ENCODE measurements at regions not wholly inside any gene's neighbourhood (a gene's known extent, or its start where the extent isn't known, plus 50 kb on each side); places are given as distances from the start of the nearest gene placed in this dataset.

DNA sequence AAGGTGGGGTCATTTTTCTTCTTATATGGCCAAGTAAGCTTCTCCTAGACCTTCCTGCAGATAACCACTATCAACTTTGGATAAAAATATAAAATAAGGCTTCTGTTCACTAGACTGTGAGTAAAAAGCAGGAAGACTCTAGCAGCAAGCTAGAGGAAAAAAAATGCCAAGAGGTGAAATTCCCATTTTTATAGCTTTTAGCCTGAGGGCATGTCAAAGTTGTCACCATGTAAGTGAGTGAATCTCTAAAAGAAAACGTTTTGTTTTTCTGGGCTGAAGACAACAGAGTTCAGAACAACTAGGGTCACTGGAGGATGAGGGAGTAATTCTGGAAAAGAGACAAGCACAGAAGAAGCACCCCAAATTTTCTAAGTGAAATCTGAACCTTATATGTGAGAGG is 143.9 kb upstream of the DIO3 start:
- H3K4me1 Mint-ChIP-seq (ENCODE audit: low read depth), result no peaks in the 10 kb centered on the region
- no peak overlapping the region for H3K27ac Mint-ChIP-seq
- H3K9me3 Mint-ChIP-seq, result no peaks in the 10 kb centered on the region
- no peak overlapping the region for H3K4me3 Mint-ChIP-seq
- peaks cover 71% of the 10 kb centered on the region for H3K27me3 Mint-ChIP-seq
- no peaks in the 10 kb centered on the region for H3K36me3 Mint-ChIP-seq (ENCODE audit: low read depth)

DNA sequence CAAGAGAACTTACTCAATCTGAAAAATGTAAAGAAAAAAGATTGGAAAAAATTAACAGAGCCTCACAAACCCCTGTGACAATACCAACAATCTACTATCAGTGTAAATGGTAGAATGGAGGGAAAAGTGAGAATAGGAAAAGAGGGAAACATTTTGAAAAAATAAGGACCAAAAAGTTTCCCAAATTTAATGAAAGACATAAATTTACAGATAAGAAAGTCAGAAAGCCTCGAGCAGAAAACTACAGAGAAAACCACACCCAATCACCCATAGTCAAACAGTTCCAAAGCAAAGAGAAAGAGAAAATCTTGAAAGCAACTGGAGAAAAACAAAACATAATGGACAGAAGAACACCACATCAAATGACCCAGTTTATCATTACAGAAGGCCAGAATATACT is 142.7 kb upstream of the DIO3 start:
- no peaks in the 10 kb centered on the region for H3K4me1 Mint-ChIP-seq (ENCODE audit: low read depth)
- no peak overlapping the region for H3K4me3 Mint-ChIP-seq
- H3K27me3 Mint-ChIP-seq, result peaks cover 70% of the 10 kb centered on the region
- H3K9me3 Mint-ChIP-seq, result no peaks in the 10 kb centered on the region
- no peaks in the 10 kb centered on the region for H3K36me3 Mint-ChIP-seq (ENCODE audit: low read depth)
- H3K27ac Mint-ChIP-seq, result no peak overlapping the region

DNA sequence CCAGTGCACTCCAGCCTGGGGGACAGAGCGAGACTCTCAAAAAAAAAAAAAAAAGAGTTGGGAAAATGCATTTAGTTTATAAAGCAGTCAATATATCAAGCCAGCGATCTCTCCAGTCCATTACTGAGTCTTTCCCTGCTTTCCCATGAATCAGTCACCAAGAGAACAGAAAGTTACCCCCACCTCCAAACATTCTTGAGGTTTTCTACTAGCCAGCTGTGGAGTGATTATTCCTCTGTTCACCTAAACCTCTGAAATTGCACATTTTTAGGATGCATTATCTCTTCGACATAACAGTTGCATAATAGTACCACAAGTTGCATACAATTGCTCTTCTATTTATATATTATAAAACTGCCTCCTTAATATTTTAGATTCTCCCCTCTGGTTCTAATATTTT is 134.8 kb upstream of the DIO3 start:
- Mint-ChIP-seq H3K27ac (no peak overlapping the region), H3K4me3 (no peak overlapping the region), H3K36me3 (ENCODE audit: low read depth) (no peaks in the 10 kb centered on the region), H3K4me1 (ENCODE audit: low read depth) (no peaks in the 10 kb centered on the region), H3K27me3 (peaks cover 64% of the 10 kb centered on the region), H3K9me3 (peaks cover 24% of the 10 kb centered on the region)

DNA sequence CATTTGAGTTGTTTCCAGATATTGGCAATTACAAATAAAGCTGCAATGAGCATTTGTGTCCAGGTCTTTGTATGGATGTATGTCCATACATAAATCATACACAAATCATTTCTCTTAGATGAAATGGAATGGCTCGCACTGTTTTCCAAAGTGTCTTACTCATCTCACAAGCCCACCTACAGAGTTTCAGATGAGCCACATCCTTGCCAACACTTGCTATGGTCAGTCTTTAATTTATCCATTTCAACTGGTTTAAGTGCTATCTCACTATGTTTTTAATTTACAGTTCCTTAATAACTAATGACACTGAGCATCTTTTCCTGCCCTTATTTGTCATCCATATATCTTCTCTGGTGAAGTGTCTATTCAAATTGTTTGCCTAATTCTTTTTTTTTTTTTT is 132.9 kb upstream of the DIO3 start:
- H3K27ac Mint-ChIP-seq, result no peak overlapping the region
- H3K27me3 Mint-ChIP-seq, result peaks cover 70% of the 10 kb centered on the region
- no peaks in the 10 kb centered on the region for H3K4me1 Mint-ChIP-seq (ENCODE audit: low read depth)

DNA sequence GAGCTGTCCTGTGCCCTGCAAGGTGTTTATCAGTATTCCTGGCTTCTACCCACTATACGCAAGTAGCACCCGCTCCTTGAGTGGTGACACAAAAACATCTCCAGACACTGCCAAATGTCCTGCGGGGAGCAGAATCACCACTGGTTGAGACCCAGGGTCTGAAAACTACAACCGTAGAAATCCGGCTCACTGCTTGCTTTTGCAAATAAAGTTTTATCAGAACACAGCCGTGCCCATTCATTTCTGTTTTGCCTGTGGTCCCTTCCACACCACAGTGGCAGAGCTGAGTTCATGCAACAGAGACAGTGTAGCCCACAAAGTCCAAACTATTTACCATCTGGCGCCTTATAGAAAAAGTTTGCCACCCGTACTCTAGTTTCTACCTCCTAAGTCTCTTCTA is 125.7 kb upstream of the DIO3 start:
- Mint-ChIP-seq H3K36me3 (ENCODE audit: low read depth) (no peaks in the 10 kb centered on the region), H3K27ac (no peak overlapping the region), H3K9me3 (peaks cover 4% of the 10 kb centered on the region), H3K4me3 (no peak overlapping the region), H3K4me1 (ENCODE audit: low read depth) (no peaks in the 10 kb centered on the region), H3K27me3 (peaks cover 61% of the 10 kb centered on the region)

More for the DNA sequence above, 132.9 kb upstream of the DIO3 start:
- Mint-ChIP-seq H3K36me3 (ENCODE audit: low read depth) (no peaks in the 10 kb centered on the region), H3K4me3 (no peak overlapping the region), H3K9me3 (peaks cover 24% of the 10 kb centered on the region)

DNA sequence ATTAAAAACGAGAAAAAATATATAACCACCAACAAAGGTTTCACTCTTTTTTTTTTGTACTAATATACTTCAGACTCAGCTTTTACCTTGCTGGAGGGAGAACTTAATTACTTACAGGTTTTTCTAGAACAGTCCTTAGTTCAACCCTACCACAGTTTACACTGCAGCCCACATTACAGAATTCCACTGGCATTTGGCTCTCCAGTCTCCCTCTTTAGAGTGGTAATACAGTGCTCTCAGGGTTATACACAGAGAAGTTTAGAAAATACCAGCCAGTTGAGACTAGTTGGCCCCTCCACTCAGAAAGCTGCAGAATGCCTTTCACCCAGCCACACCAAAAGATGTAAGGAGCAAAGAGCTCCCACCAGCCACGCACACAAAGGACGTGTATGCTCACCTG is 122.3 kb upstream of the DIO3 start:
- H3K27ac Mint-ChIP-seq, result no peak overlapping the region
- H3K4me3 Mint-ChIP-seq, result no peak overlapping the region
- H3K4me1 Mint-ChIP-seq (ENCODE audit: low read depth), result peaks cover 19% of the 10 kb centered on the region
- no peaks in the 10 kb centered on the region for H3K9me3 Mint-ChIP-seq
- H3K27me3 Mint-ChIP-seq, result peaks cover 64% of the 10 kb centered on the region
- H3K36me3 Mint-ChIP-seq (ENCODE audit: low read depth), result no peaks in the 10 kb centered on the region

DNA sequence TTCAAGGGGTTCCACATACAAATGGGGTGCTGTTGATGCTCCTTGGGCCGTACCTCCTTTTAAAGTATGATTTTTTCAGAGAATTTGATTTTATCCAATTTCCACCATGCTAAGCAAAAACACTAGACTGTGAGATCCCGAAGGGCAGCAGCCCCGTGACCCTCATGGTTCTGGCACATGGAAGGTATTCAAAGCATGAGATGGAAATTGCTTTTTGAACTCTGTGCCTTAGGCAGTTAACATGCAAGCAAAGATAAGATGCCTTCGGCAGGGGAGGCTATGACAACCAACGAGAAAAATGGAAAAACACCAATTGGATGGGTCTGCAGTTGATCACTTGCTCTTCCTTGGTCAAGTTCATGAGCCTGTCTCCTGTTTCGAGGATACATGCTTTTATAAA is 120.8 kb upstream of the DIO3 start:
- Mint-ChIP-seq H3K27me3 (peaks cover 75% of the 10 kb centered on the region), H3K9me3 (no peaks in the 10 kb centered on the region), H3K27ac (no peak overlapping the region)

DNA sequence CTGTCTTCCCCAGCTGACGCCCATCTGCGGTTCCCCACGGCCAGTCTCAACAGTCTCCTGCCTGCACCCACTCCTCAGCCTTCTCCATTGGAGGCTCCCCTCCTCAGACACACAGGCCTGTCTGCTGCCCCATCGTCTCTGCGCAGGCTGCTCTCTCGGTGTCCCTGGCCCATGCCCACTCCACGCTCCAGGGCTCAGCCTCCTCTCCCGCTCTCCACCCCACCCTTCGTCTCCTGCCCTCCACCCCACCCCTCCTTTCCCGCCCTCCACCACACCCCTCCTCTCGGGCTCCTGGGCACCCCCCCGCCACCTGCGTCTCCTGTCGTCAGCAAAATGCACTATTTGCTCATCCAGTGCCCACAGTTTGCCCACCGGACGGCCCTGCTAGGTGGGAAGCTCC is 119.6 kb upstream of the DIO3 start:
- Mint-ChIP-seq H3K4me3 (no peak overlapping the region), H3K27me3 (peaks cover 78% of the 10 kb centered on the region), H3K4me1 (ENCODE audit: low read depth) (peaks cover 26% of the 10 kb centered on the region), H3K9me3 (no peaks in the 10 kb centered on the region), H3K36me3 (ENCODE audit: low read depth) (no peaks in the 10 kb centered on the region), H3K27ac (no peak overlapping the region)

More for the DNA sequence above, 120.8 kb upstream of the DIO3 start:
- H3K4me1 Mint-ChIP-seq (ENCODE audit: low read depth), result peaks cover 26% of the 10 kb centered on the region
- H3K4me3 Mint-ChIP-seq, result no peak overlapping the region
- no peaks in the 10 kb centered on the region for H3K36me3 Mint-ChIP-seq (ENCODE audit: low read depth)

DNA sequence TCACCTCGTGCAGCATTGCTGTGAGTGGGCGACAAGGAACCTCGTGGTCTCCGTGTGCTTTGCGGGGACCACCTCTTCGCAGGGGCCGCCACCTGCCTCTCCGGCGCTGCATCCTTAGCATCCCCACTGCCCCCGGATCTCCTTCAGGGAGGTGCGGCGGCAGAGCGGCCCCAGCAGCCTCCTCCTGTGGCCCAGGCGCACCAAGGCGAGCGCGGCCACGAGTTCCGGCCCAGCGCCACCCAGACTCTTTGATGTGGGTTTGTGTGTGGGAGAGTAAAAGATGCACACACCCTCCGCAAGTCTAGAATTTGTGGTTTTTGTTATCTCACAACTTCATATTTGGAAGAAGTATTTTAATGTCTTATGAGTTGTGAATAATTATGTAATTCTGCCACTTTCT is 118.8 kb upstream of the DIO3 start:
- peaks cover 26% of the 10 kb centered on the region for H3K4me1 Mint-ChIP-seq (ENCODE audit: low read depth)
- no peaks in the 10 kb centered on the region for H3K36me3 Mint-ChIP-seq (ENCODE audit: low read depth)
- H3K27me3 Mint-ChIP-seq, result peaks cover 82% of the 10 kb centered on the region
- H3K4me3 Mint-ChIP-seq, result no peak overlapping the region
- H3K9me3 Mint-ChIP-seq, result no peaks in the 10 kb centered on the region
- no peak overlapping the region for H3K27ac Mint-ChIP-seq

DNA sequence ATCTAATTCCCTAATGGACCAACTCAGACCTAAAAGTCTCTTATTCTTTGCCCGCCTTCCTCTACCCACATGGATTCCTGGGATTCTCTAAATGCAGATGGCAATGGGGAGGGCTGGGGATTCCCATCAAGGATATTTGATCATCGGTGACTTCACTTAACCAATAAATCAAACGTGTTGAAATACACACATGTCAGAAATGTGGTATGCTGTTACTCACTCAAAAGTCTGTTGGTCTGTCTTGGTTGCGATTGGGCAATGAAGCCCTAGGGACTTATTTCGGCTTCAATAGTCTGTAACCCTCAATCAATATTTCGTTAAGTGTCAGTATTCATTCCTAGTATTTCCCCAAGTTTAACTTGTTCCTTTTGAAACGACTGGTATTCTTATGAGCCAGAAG is 117.2 kb upstream of the DIO3 start:
- Mint-ChIP-seq H3K4me3 (no peak overlapping the region), H3K9me3 (no peaks in the 10 kb centered on the region), H3K36me3 (ENCODE audit: low read depth) (no peaks in the 10 kb centered on the region), H3K4me1 (ENCODE audit: low read depth) (peaks cover 26% of the 10 kb centered on the region), H3K27me3 (peaks cover 90% of the 10 kb centered on the region), H3K27ac (no peak overlapping the region)

DNA sequence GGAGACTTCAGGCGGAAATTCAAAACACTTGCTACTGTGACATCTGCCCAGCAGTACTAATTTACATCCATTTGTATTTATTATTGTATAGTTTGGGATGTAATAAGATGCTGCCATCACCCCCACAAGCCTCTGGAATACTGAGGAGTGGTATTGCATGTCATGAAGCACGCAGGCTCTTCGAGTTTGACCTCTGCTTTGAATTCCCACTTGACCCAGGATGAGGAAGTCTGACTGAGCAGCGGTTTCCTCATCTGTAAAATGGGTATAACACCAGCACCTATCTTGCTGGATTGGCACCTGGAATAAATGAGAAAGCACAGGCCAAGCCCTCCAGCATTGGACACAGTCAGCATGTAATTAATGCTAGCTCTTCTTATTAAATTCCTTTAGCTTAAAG is 116.0 kb upstream of the DIO3 start:
- H3K36me3 Mint-ChIP-seq (ENCODE audit: low read depth), result no peaks in the 10 kb centered on the region
- no peak overlapping the region for H3K4me3 Mint-ChIP-seq
- peaks cover 26% of the 10 kb centered on the region for H3K4me1 Mint-ChIP-seq (ENCODE audit: low read depth)
- H3K9me3 Mint-ChIP-seq, result no peaks in the 10 kb centered on the region
- H3K27ac Mint-ChIP-seq, result no peak overlapping the region
- peaks cover 90% of the 10 kb centered on the region for H3K27me3 Mint-ChIP-seq

DNA sequence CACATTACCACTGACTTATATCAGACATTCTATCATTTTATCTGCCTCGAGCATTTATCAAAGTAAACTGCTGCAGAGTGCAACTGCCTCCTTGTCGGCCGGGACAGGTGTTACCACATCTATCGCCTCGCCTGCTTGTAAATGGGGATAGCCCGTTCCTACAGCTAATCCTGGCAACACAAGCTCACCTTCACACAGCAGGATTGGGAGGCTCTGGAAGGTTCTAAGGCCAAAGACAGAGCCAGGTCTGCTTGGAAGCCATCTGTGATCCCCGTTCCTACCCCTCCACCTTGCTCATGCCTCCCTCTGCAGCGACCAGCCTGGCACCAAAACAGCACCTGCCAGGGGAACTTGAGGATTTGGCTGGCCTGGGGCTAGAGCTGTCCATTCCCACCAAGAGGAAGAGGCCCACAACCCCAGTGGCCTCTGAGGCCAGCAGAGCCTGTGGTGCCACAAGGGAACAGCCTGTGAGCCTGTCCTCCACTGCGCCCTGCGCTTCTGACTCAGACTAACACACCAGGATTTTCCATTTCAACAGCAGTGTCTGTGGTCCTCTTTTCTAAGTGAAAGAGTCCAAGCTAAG is 114.8 kb upstream of the DIO3 start:
- Mint-ChIP-seq H3K4me3 (no peak overlapping the region), H3K27me3 (peaks cover 89% of the 10 kb centered on the region), H3K4me1 (ENCODE audit: low read depth) (peaks cover 26% of the 10 kb centered on the region), H3K27ac (no peak overlapping the region), H3K9me3 (no peaks in the 10 kb centered on the region), H3K36me3 (ENCODE audit: low read depth) (no peaks in the 10 kb centered on the region)

DNA sequence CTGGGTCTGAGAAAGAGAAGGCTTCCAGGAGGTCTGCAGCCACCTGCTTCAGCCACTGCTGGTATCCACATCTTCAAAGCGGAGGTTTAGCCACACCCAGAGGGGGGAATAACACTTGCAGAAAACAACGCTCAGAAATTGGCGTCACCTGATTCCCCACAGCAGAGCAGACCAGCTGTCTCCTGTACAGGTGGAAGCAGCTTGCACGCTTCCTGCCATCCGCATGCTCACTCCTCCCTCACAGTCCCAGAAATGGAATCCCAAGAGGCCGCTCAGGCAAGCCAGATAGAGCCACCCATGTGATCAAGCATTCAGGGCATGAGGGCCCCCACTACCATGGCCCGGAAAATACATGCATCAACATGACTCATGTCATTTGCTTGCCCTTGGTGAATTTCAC is 112.2 kb upstream of the DIO3 start:
- H3K9me3 Mint-ChIP-seq, result no peaks in the 10 kb centered on the region
- H3K27me3 Mint-ChIP-seq, result peaks cover 90% of the 10 kb centered on the region
- H3K36me3 Mint-ChIP-seq (ENCODE audit: low read depth), result no peaks in the 10 kb centered on the region
- H3K27ac Mint-ChIP-seq, result no peak overlapping the region
- no peak overlapping the region for H3K4me3 Mint-ChIP-seq
- peaks cover 5% of the 10 kb centered on the region for H3K4me1 Mint-ChIP-seq (ENCODE audit: low read depth)

DNA sequence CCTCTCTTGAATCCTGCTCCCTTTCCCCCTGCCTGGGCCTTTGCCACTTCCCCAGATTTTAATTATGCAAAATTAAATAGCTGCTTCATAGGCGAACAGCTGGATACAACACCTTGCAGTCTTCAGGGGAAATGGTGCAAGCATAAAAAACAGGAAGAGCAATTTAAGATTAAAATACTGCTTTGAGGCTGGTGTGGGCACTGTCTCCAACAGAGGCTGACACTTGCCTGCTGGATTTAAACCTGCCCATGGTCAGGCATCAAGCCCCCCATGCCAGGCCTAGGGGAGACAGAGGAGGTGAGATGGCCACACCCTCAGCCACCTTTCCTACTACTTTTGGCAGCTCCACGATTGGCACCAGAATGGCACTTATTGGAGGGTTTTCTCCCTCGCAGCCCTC is 110.1 kb upstream of the DIO3 start:
- H3K27ac Mint-ChIP-seq, result no peak overlapping the region
- peaks cover 94% of the 10 kb centered on the region for H3K27me3 Mint-ChIP-seq

DNA sequence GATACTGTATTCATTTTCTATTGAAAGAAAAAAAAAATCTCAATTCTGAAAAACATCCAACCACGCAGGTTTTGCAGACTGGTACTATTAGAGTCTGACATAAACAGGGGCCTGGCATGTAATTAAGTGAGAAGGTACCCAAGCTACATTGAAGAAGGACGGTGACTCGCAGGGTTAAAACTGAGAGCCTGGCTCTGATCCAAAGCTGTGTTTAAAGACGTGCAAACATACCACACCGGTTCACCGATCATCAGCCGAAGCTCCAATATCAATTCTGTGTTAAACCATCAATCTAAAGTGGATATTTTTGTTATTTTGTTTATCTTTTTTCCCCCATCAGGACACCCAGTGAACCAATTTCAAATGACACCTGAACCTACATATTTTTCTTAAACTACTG is 108.1 kb upstream of the DIO3 start:
- Mint-ChIP-seq H3K4me3 (no peak overlapping the region), H3K36me3 (ENCODE audit: low read depth) (no peaks in the 10 kb centered on the region), H3K27me3 (peaks cover 86% of the 10 kb centered on the region), H3K27ac (no peak overlapping the region), H3K9me3 (no peaks in the 10 kb centered on the region), H3K4me1 (ENCODE audit: low read depth) (peaks cover 3% of the 10 kb centered on the region)

More for the DNA sequence above, 110.1 kb upstream of the DIO3 start:
- H3K4me1 Mint-ChIP-seq (ENCODE audit: low read depth), result no peaks in the 10 kb centered on the region
- H3K36me3 Mint-ChIP-seq (ENCODE audit: low read depth), result no peaks in the 10 kb centered on the region
- no peaks in the 10 kb centered on the region for H3K9me3 Mint-ChIP-seq
- H3K4me3 Mint-ChIP-seq, result no peak overlapping the region

DNA sequence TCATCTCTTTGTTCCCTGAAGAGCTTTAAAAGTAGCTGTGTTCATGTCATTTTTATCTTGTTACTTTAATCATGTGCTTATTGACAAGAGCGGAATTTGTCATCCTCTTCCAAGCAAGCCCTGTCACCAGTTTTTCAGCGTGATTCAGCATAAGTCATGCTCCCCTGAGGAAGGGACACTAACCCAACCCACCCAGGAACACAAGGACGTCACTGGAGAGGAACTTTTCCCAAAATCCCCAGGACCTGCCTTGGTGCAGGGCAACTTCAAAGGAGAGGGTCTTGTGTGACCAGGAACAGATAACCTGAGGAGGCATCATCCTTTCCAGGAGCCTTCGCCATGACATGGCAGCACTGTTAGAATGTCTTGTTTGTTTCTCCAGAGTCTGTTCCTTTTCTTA is 107.1 kb upstream of the DIO3 start:
- H3K27ac Mint-ChIP-seq, result no peak overlapping the region
- H3K4me3 Mint-ChIP-seq, result no peak overlapping the region
- peaks cover 76% of the 10 kb centered on the region for H3K27me3 Mint-ChIP-seq
- H3K9me3 Mint-ChIP-seq, result no peaks in the 10 kb centered on the region
- H3K4me1 Mint-ChIP-seq (ENCODE audit: low read depth), result peaks cover 3% of the 10 kb centered on the region
- H3K36me3 Mint-ChIP-seq (ENCODE audit: low read depth), result no peaks in the 10 kb centered on the region

All from stimulated activated naive CD8-positive, alpha-beta T cell treated with anti-CD3 and anti-CD28 coated beads, Interleukin-15, Interleukin-2, amounts not matched to agents 100 ng/mL and 50 ng/mL, for 24 hours (primary cell).